IMR-90 (cell line): ENCODE measurements at regions not wholly inside any gene's neighbourhood (a gene's known extent, or its start where the extent isn't known, plus 50 kb on each side); places are given as distances from the start of the nearest gene placed in this dataset.

Source experiments
- ATAC-seq: fragments of 200-7000 bp; cut with Tn5 transposase; 2 replicates; pipeline ENCODE4 v1.9.1; 2020; ENCODE audit warnings: low read depth, mild to moderate bottlenecking, moderate library complexity
- BruUV-seq: library from RNA; stranded (reverse); fragments of 400-500 nt; replicated peaks from 2 replicates; lab custom pipeline; 2021; lab: Mats Ljungman, UMichigan
- CTCF ChIA-PET: fragments of 300-600 bp; formaldehyde crosslinking; extraction: SDS; loops from one replicate; lab custom pipeline; 2021; ENCODE audit warnings: antibody characterized with exemption; lab: Yijun Ruan, JAX
- POLR2A ChIA-PET: fragments of 300-600 bp; sonication (Branson Sonifier 250); formaldehyde crosslinking; loops from one replicate; lab custom pipeline; 2022; ENCODE audit warnings: antibody characterized with exemption; ENCODE audit not compliant: unreplicated experiment; lab: Charles Lee
- DNase-seq: peaks from one replicate; pipeline ENCODE4 v3.0.0; 2013
- H2AFZ ChIP-seq: replicated peaks from 2 replicates; pipeline ENCODE3; 2013; ENCODE audit warnings: low read length, mild to moderate bottlenecking; ENCODE audit not compliant: poor library complexity
- H2AK5ac ChIP-seq: 2 replicates; pipeline ENCODE4 v1.6.1; 2013; ENCODE audit warnings: low read depth, low read length, inconsistent platforms
- H2AK9ac ChIP-seq: replicated peaks from 2 replicates; pipeline ENCODE3; 2013; ENCODE audit warnings: mild to moderate bottlenecking, low read depth, low read length, moderate library complexity; ENCODE audit not compliant: poor library complexity
- H2BK120ac ChIP-seq: 2 replicates; pipeline ENCODE4 v1.6.1; 2013; ENCODE audit warnings: low read depth, low read length, inconsistent platforms
- H2BK15ac ChIP-seq: 3 replicates; pipeline ENCODE4 v1.6.1; 2013; ENCODE audit warnings: low read depth, low read length, inconsistent platforms
- H2BK20ac ChIP-seq: 2 replicates; pipeline ENCODE4 v1.6.1; 2013; ENCODE audit warnings: low read depth, mild to moderate bottlenecking, inconsistent platforms, low read length, moderate library complexity
- H2BK5ac ChIP-seq: 2 replicates; pipeline ENCODE4 v1.6.1; 2013; ENCODE audit warnings: mild to moderate bottlenecking, low read depth, low read length, inconsistent platforms; ENCODE audit not compliant: poor library complexity, severe bottlenecking
- H3K14ac ChIP-seq: replicated peaks from 2 replicates; pipeline ENCODE4 v1.6.1; 2013; ENCODE audit warnings: low read depth, low read length, inconsistent platforms
- H3K18ac ChIP-seq: 2 replicates; pipeline ENCODE4 v1.6.1; 2013; ENCODE audit warnings: low read depth, low read length, control low read depth
- H3K23ac ChIP-seq: 2 replicates; pipeline ENCODE4 v1.6.1; 2013; ENCODE audit warnings: low read depth, low read length, inconsistent platforms
- H3K27ac ChIP-seq: 2 replicates; pipeline ENCODE4 v1.5.1; 2013; ENCODE audit warnings: mild to moderate bottlenecking, control low read depth, low read length; ENCODE audit not compliant: insufficient read depth
- H3K27me3 ChIP-seq: 2 replicates; pipeline ENCODE4 v1.6.1; 2013; ENCODE audit warnings: low read length; ENCODE audit not compliant: control insufficient read depth, insufficient read depth
- H3K36me3 ChIP-seq: 2 replicates; pipeline ENCODE4 v1.6.1; 2013; ENCODE audit warnings: low read length, mixed read lengths; ENCODE audit not compliant: control insufficient read depth, insufficient read depth
- H3K4ac ChIP-seq: 2 replicates; pipeline ENCODE4 v1.6.1; 2013; ENCODE audit warnings: low read depth, low read length, inconsistent platforms
- H3K4me1 ChIP-seq: 2 replicates; pipeline ENCODE4 v1.6.1; 2013; ENCODE audit warnings: low read length, mixed read lengths; ENCODE audit not compliant: control insufficient read depth, insufficient read depth
- H3K4me2 ChIP-seq: 2 replicates; pipeline ENCODE4 v1.6.1; 2013; ENCODE audit warnings: low read depth, mild to moderate bottlenecking, control low read depth, low read length, moderate library complexity
- H3K4me3 ChIP-seq: 2 replicates; pipeline ENCODE4 v1.5.1; 2013; ENCODE audit warnings: low read depth, mild to moderate bottlenecking, control low read depth, low read length, moderate library complexity; ENCODE audit not compliant: insufficient read depth
- H3K56ac ChIP-seq: 2 replicates; pipeline ENCODE4 v1.6.1; 2013; ENCODE audit warnings: low read length, inconsistent platforms; ENCODE audit not compliant: insufficient read depth; ENCODE audit errors: extremely low read depth
- H3K79me1 ChIP-seq, 2 experiments: 2 replicates each; pipeline ENCODE4 v1.6.1; 2013; ENCODE audit warnings: low read length in 2 of 2, inconsistent platforms in 1 of 2, low read depth in 1 of 2
- H3K9ac ChIP-seq: 2 replicates; pipeline ENCODE4 v1.6.1; 2013; ENCODE audit warnings: low read depth, low read length, control low read depth
- H3K9me1 ChIP-seq: 2 replicates; pipeline ENCODE4 v1.6.1; 2013; ENCODE audit warnings: low read length, inconsistent platforms; ENCODE audit not compliant: insufficient read depth
- H3K9me3 ChIP-seq: 2 replicates; pipeline ENCODE4 v1.6.1; 2013; ENCODE audit warnings: low read length; ENCODE audit not compliant: control insufficient read depth, insufficient read depth
- H4K20me1 ChIP-seq: 2 replicates; pipeline ENCODE4 v1.6.1; 2013; ENCODE audit warnings: low read length, inconsistent platforms; ENCODE audit not compliant: insufficient read depth
- H4K5ac ChIP-seq: 2 replicates; pipeline ENCODE4 v1.6.1; 2013; ENCODE audit warnings: mild to moderate bottlenecking, low read depth, low read length, control low read depth
- H4K8ac ChIP-seq, 2 experiments: 2 replicates each; pipeline ENCODE4 v1.6.1; 2013; ENCODE audit warnings: low read depth in 2 of 2, low read length in 2 of 2, control low read depth in 1 of 2, inconsistent platforms in 1 of 2
- H4K91ac ChIP-seq: 2 replicates; pipeline ENCODE4 v1.6.1; 2013; ENCODE audit warnings: low read depth, low read length, inconsistent platforms; ENCODE audit not compliant: insufficient read depth
- CHD1 ChIP-seq: IDR thresholded peaks from 2 replicates; pipeline ENCODE4 v1.6.1; 2012; ENCODE audit warnings: low read depth, low read length, improper control_type of control experiment
- CTCF ChIP-seq: conservative IDR thresholded peaks from 2 replicates; pipeline ENCODE4 v1.5.1; 2012; ENCODE audit warnings: mild to moderate bottlenecking, low read depth, low read length, improper control_type of control experiment
- FOS ChIP-seq: fragments of 150-350 bp; IDR thresholded peaks from 2 replicates; pipeline ENCODE4 v1.6.1; 2016; ENCODE audit warnings: low read depth, low read length
- MAFK ChIP-seq: IDR thresholded peaks from 2 replicates; pipeline ENCODE4 v1.6.1; 2012; ENCODE audit warnings: low read depth, low read length, improper control_type of control experiment
- MAZ ChIP-seq: IDR thresholded peaks from 2 replicates; pipeline ENCODE4 v1.6.1; 2012; ENCODE audit warnings: low read depth, mild to moderate bottlenecking, low read length, improper control_type of control experiment, moderate library complexity, borderline replicate concordance
- MXI1 ChIP-seq: IDR thresholded peaks from 2 replicates; pipeline ENCODE4 v1.6.1; 2012; ENCODE audit warnings: low read depth, mild to moderate bottlenecking, low read length, moderate library complexity, borderline replicate concordance
- NFE2L2 ChIP-seq: fragments of 150-350 bp; IDR thresholded peaks from 2 replicates; pipeline ENCODE4 v1.6.1; 2016; ENCODE audit warnings: low read depth, mild to moderate bottlenecking, low read length
- RCOR1 ChIP-seq: IDR thresholded peaks from 2 replicates; pipeline ENCODE4 v1.6.1; 2012; ENCODE audit warnings: mild to moderate bottlenecking, low read length, improper control_type of control experiment; ENCODE audit not compliant: insufficient replicate concordance
- USF2 ChIP-seq: fragments of 150-350 bp; IDR thresholded peaks from 2 replicates; pipeline ENCODE4 v1.6.1; 2017; ENCODE audit warnings: mild to moderate bottlenecking, antibody characterized with exemption, low read length, low read depth
- WGBS, 2 experiments: methylation state at CpG; one replicate each; pipeline versions ENCODE4 v1.1.5 to v1.1.7; 2013; ENCODE audit warnings: missing lambda C conversion rate in 2 of 2; ENCODE audit not compliant: insufficient read length in 1 of 2; ENCODE audit errors: extremely low coverage in 2 of 2; 5-methylcytosine and 5-hydroxymethylcytosine counted together
- dilution Hi-C: fragments of 300-500 bp; cut with HindIII; formaldehyde crosslinking; loops from one replicate; pipeline ENCODE4 v1.14.3; 2018; ENCODE audit warnings: low sequenced_read_pairs; ENCODE audit not compliant: unreplicated experiment
- in situ Hi-C: fragments of 300-500 bp; cut with MboI; formaldehyde crosslinking; loops from 3 replicates; pipeline ENCODE4 v1.14.3; 2019; ENCODE audit warnings: low sequenced_read_pairs, inconsistent platforms, mixed read lengths
- intact Hi-C: fragments of 100-400 bp; cut with micrococcal nuclease; formaldehyde crosslinking; loops from 2 replicates; pipeline ENCODE4 v1.10.0; 2022
- TF ChIP-seq, protein P1 (sequence below): fragments of 150-350 bp; IDR thresholded peaks from 2 replicates; pipeline ENCODE4 v1.6.1; 2016; ENCODE audit warnings: low read depth, mild to moderate bottlenecking, low read length, moderate library complexity, borderline replicate concordance

- Histone ChIP-seq H2AK5ac (no peak overlapping the region), H3K18ac (no peak overlapping the region), H3K23ac (no peak overlapping the region), H3K9me3 (no peaks in the 10 kb centered on the region), H3K9me1 (peaks cover 4% of the 10 kb centered on the region; the same call in 1 of the 2 replicates), H2AFZ (no peak overlapping the region), H3K27me3 (peaks cover 2% of the 10 kb centered on the region; the same call in 1 of the 2 replicates), H4K8ac (no peak overlapping the region), H3K4me2 (no peak overlapping the region), H2AK9ac (no peak overlapping the region), H3K4me1 (peaks cover 2% of the 10 kb centered on the region), H3K4me3 (no peak overlapping the region), H2BK20ac (no peak overlapping the region), H4K20me1 (no peaks in the 10 kb centered on the region), H2BK120ac (no peak overlapping the region), H3K9ac (no peak overlapping the region), H3K79me1 (no peaks in the 10 kb centered on the region), H4K91ac (no peak overlapping the region), H3K14ac (no peak overlapping the region), H3K27ac (no peak overlapping the region), H4K5ac (no peak overlapping the region), H3K36me3 (no peaks in the 10 kb centered on the region), H2BK5ac (no peak overlapping the region), H3K4ac (no peak overlapping the region), H3K56ac (no peak overlapping the region), H2BK15ac (no peak overlapping the region)
- POLR2A ChIA-PET = no interaction called here
- DNase-seq (no peak), ATAC-seq (0 out of 2 replicates have a peak, but pooled peaks have one; percentile 14)
- intact Hi-C loops = no loop called here
- in situ Hi-C loops = no loop called here
- no CpG with 5 or more reads among the region's 1 CpG for WGBS, 2 experiments
- no TSS peak for BruUV-seq
- dilution Hi-C loops = no loop called here
- CTCF ChIA-PET = no interaction called here
- no peak for TF ChIP-seq MXI1
- TF ChIP-seq MAFK = no peak
- TF ChIP-seq MAZ = no peak
- no peak for TF ChIP-seq FOS
- no peak for TF ChIP-seq CTCF
- TF ChIP-seq NFE2L2 = no peak
- TF ChIP-seq USF2 = no peak
- TF ChIP-seq RCOR1 = no peak
- TF ChIP-seq, protein P1, sequence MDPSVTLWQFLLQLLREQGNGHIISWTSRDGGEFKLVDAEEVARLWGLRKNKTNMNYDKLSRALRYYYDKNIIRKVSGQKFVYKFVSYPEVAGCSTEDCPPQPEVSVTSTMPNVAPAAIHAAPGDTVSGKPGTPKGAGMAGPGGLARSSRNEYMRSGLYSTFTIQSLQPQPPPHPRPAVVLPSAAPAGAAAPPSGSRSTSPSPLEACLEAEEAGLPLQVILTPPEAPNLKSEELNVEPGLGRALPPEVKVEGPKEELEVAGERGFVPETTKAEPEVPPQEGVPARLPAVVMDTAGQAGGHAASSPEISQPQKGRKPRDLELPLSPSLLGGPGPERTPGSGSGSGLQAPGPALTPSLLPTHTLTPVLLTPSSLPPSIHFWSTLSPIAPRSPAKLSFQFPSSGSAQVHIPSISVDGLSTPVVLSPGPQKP = no peak
- no peak for TF ChIP-seq CHD1
Measured at GRCh38 chr2:48197618-48198017, 116.9 kb upstream of the FOXN2 start.
